ENCODE measurements at regions not wholly inside any gene's neighbourhood (a gene's known extent, or its start where the extent isn't known, plus 50 kb on each side); places are given as distances from the start of the nearest gene placed in this dataset.

- TF ChIP-seq ZNF565 (CRISPR knock-in tag; conservative IDR thresholded peaks at IDR 0.05; ENCODE audit: low read depth) (no peak), TOX (CRISPR knock-in tag; IDR thresholded peaks at IDR 0.05; ENCODE audit: borderline replicate concordance) (no peak), PATZ1 (CRISPR knock-in tag; IDR thresholded peaks at IDR 0.05; ENCODE audit: borderline replicate concordance) (no peak), ZFP3 (CRISPR knock-in tag; IDR thresholded peaks at IDR 0.05) (no peak), CSRNP3 (CRISPR knock-in tag; IDR thresholded peaks at IDR 0.05) (no peak), ARNTL (CRISPR knock-in tag; IDR thresholded peaks at IDR 0.05; ENCODE audit: borderline replicate concordance, low read depth) (no peak), ZFP30 (CRISPR knock-in tag; IDR thresholded peaks at IDR 0.05) (no peak), GLIS3 (CRISPR knock-in tag; IDR thresholded peaks at IDR 0.05) (no peak), RARB (CRISPR knock-in tag; IDR thresholded peaks at IDR 0.05) (no peak), OSR1 (CRISPR knock-in tag; IDR thresholded peaks at IDR 0.05) (no peak), ZC3H10 (CRISPR knock-in tag; IDR thresholded peaks at IDR 0.05) (no peak), BACH2 (CRISPR knock-in tag; IDR thresholded peaks at IDR 0.05; ENCODE audit: borderline replicate concordance) (no peak), ESRRG (CRISPR knock-in tag; IDR thresholded peaks at IDR 0.05) (no peak), ISL1 (CRISPR knock-in tag; IDR thresholded peaks at IDR 0.05) (no peak)
Observed at GRCh38 chr2:15845294-15845693, 95.1 kb upstream of the MYCN start.
